LHCN-M2 (cell line): ENCODE measurements at regions not wholly inside any gene's neighbourhood (a gene's known extent, or its start where the extent isn't known, plus 50 kb on each side); places are given as distances from the start of the nearest gene placed in this dataset.
"Not testable (repeated sequence)": the region's sequence is repeated elsewhere in the genome, so short reads cannot be mapped to it uniquely, and the experiment has no call there.

Experiments used
- DNase-seq: peaks from one replicate; pipeline ENCODE4 v3.0.0-alpha.2; 2012; ENCODE audit warnings: low read depth

DNA sequence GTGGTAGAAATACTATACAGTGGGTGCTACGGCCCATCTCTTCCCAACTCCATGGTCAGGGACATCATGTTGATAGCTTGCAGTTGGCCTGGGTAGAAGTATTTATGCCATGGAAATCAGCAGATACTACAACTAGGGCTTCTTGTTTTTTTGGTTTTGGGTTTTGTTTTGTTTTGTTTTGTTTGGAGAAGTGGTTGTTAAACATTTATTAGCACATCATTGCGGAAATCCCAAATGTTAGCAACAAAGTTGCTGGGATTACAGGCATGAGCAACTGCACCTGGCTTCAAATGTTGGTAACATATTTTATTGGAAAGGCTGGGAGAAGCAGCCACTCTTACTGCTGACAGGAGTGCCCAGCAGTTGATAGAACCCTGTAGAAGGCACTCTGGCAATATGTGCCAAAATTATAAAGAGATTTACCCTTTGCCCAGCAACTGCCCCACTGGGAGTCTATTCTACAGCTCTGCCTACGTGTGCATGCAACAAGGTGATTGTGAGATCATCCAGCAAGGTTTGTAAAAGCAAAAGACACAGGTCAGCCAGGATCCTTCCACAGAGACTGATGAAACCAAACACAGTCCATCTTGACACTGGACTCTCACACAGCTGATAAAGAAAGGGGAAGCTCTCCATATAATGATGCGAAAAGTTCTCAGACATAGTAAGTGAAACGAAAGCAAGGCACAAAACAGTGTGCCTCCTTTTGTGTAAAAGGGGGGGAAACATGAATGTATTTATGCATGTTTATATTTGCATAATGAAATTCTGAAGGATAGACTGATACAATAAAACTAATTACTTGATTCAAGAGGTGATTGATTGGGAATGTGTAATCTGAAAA is 314.4 kb downstream of the ANAPC1 start:
- DNase-seq = peak; percentile 24

DNA sequence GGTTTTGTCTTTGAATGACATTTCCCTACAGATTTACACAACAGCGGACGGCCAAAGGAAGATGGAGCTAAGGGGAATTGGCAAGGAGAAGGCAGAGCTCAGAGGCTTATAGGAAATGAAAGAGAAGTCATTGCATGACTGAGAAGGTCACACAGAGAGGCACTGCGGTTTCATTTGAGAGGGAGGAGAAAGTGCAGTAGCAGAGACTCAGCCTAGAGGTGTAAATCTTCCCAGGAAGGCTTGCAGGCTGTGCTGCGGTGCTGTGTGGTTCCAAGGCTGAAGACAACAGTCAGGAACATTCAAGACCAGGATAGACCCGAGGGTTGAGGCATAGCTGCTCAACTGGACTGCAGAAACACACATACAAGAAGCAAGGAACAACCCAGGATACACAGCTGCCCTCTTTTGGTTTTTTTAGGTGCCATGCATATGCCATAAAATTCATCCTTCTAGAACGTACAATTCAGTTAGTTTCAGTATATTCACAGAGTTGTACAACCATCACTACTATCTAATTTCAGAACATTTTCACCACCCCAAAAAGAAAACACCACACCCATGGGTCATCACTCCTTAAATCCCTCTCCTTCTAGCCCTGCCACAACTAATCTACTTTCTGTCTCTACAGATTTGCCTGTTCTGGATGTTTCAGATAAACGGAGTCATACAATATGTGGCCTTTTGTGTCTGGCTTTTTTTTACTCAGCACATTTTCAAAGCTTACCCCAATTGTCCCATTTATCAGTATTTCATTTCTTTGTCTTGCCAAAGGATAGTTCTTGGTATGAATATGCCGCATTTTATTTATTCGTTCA is 313.5 kb downstream of the ANAPC1 start:
- peak; percentile 25 for DNase-seq

DNA sequence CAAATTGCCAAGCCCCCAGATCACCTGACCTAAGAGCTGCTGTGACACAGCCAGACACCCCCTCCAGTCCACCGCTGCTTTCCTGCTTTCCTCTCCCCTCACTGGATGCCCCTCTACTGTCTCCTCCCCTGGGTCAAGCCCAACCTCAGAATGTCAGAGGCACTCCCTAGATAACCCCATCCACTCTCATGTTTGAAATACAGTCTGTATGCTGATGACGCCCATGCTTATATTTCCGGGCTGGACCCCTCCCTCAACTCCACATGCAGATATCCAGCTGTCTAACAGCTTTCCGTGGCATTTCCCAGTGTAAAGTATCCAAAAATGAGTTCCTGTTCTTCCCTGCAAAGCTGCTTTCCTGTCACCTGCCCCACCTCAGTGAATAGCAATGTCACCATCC is 309.2 kb downstream of the ANAPC1 start:
- DNase-seq = not testable (repeated sequence)

GRCh38 chr2:111577154-111577885 is 306.7 kb downstream of the ANAPC1 start:
- not testable (repeated sequence) for DNase-seq

DNA sequence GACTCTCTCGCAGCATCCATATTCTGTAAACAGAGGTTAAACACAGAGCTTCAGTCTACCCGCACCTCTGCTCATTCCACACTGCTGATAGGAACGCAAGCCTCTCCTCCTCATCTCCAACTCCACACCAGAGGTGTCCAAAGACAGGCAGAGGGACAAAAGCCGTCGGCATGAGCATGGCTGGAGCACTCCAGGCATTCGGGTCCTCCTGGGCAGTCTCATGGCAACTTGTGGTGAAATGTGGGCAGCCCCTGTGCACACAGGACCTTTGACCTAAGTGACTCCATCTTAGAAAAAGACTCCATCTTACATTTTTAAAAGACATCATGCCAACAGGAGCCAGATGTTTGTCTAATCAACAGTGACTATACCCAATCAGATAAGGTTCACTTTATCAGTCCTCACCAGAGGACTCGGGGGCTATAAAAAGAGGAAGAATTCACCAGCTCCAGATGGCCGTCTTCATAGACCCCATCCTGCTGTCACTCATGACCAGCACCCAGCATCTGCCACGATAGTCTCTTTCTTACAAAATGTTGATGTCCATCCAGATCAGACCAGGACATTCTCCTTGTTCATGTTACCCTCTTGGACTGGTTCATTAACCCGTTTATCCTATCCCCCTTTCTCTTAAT is 304.4 kb downstream of the ANAPC1 start:
- not testable (repeated sequence) for DNase-seq

GRCh38 chr2:111580616-111581015 is 303.4 kb downstream of the ANAPC1 start:
- DNase-seq = not testable (repeated sequence)

- not testable (repeated sequence) for DNase-seq
Measured at GRCh38 chr2:111582090-111582489, 301.9 kb downstream of the ANAPC1 start.

DNA sequence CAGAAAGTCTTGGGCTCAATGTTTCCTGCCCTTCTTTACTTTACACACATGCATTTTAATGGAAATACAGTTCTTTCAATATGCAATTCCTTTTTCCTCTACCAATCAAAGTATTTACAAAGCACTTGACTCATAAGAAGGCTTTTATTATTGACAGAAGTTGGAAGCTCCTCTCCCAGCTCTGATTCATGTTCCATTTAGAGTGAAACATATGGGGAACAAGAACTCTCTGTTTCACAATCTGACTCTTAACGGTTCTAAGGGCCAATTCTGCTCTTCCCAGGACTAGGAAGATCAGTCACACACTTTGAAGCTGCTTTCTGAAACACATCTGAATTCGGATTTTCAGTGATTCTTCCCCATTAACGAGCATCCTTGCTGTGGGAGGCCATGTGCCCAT is 300.5 kb downstream of the ANAPC1 start:
- not testable (repeated sequence) for DNase-seq

GRCh38 chr2:111584540-111584939 is 299.5 kb downstream of the ANAPC1 start:
- DNase-seq = not testable (repeated sequence)

- DNase-seq = not testable (repeated sequence)
Measured at GRCh38 chr2:111584950-111585349, 299.0 kb downstream of the ANAPC1 start.

DNA sequence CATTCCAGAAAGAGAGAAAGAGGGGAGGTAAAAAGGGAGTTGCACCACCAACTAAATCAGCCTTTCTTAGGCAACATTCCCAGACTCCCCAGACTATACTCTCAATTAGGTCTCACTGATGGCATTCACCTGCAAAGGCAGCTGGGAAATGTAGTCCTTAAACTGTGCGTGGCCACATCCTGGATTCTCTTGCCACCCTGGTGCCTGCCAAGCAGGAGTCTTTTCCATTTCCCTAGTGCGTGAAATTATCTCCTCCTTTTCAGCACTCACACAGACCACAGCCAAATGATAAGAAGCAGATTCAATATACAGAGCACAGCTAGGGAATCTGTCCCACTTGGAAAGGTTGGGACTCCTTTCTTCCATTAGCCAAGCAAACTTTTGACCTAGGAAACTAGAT is 298.0 kb downstream of the ANAPC1 start:
- not testable (repeated sequence) for DNase-seq

- not testable (repeated sequence) for DNase-seq
Measured at GRCh38 chr2:111595072-111595471, 288.9 kb downstream of the ANAPC1 start.

DNA sequence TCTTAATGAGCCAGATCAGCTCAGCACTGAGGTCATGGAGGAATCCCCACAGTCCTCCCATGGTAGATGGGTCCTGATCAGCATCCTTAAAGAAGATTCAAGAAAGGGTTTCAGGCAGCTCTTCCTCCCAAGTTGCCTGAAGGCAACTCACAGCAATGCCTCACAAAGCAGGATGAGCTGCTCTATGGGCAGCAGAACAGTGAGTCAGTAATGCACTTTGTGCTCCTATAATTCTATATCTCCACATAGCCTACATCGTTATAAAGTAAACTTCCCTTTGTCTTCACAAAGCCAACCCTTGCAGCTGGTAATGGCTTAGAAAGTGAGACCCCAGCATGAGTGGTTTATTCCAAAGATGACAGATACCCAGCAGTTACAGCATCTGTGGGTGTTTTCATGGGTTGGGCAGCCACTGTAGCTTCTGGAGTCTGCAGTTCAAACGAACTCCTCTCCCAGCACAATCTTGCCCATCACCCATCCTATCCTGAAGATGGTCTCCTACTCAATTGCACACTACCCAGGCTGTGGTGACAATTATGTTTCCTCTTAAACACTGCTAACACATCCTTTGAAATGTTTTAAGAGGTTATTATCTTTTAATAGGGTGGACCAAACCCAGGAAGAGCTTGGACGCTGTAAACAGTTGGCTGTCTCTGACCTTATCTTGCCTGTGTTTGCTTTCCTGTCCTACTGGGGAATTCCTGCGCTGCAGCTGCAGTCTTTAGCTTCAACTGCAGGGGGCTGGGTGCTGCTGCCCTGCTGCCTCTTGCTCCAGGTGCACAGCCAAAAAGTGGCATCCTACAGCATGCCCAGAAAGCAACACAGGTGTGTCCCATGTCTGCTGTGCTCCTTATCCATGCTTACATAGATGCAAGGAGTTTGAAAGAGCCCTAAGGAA is 286.9 kb downstream of the ANAPC1 start:
- not testable (repeated sequence) for DNase-seq

DNA sequence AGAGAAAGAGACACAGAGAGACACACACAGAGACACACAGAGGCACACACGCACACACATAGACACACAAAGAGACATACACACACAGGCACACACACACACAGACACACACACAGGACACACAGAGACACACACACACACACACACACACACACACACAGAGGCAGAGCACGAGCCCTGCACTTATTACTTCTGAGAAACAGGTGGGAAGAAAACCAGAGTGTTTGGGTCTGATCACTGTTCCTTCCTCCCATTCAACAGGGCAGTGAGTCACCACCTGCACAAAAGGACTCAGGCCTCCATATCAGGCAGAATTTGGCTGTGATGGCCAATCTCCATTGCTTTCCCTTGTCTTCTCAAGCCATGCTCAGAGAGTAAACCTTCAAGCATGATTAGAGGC is 285.0 kb downstream of the ANAPC1 start:
- DNase-seq = not testable (repeated sequence)

- not testable (repeated sequence) for DNase-seq
Measured at GRCh38 chr2:111602259-111602658, 281.7 kb downstream of the ANAPC1 start.

DNA sequence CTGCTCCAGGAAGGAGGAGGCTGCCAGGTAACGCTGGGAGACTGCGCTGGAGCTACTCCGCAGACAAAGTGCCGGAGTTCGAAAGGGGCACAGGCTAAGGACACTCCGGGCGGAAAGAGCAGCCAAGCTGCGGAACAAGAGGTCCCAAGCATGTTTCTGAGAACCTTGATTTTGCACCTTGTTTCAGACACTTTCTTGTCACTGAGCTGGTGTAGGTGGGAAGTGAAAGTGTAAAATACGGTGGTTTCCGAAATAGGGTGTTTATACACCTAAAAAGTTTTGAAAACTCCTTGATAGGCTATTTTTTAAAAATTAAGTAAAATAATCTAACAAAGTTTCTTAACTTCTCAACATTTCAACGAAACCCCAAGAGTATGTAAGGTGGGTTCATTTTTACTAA is 278.2 kb downstream of the ANAPC1 start:
- not testable (repeated sequence) for DNase-seq

DNA sequence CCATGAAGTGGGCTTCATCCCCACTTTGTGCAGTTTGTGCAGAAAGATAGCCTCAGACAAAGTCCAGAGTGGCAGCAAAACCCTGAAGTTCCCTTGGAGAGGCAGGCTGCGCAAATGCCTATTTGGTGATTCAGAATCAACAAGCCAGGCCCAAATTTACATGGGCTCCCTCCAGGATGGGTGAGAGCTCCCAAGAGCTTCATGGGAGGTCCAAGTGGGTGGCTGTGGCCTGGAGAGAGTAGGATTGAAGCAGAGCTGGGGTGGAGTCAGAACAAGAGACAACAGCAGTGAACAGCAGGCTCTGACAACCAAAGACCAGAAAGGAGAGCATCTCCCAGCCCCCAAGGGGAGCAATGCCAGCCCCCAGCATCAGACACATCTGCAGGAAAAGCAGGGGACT is 277.4 kb downstream of the ANAPC1 start:
- DNase-seq = not testable (repeated sequence)

DNA sequence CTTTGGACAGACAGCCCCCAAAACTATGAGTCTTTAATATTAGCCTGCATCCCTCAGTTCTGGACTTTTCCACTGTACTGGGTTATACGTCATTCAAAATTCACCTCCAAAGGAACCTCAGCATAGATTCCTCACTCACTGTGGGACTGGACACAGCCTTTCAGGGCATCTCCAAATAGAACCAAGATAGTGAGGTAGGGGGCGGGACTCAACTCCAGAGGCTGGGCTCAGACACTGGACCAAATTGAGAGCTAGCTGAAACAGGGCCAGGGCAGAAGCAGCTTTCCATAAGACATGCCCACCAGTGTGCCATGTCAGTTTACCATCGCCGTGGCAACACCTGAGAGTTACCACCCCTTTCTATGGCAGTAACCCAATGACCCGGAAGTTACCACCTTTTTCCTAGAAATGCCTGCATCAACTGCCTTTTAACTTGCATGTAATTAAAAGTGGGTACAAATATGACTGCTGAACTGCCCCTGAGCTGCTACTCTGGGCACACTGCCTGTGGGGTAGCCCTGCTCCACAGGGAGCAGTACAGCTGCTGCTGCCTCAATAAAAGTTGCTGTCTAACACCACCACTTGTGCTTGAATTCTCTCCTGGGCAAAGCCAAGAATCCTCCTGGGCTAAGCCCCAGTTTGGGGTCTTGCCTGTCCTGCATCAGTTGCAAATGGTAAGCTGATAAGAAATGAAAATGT is 274.7 kb downstream of the ANAPC1 start:
- not testable (repeated sequence) for DNase-seq

DNA sequence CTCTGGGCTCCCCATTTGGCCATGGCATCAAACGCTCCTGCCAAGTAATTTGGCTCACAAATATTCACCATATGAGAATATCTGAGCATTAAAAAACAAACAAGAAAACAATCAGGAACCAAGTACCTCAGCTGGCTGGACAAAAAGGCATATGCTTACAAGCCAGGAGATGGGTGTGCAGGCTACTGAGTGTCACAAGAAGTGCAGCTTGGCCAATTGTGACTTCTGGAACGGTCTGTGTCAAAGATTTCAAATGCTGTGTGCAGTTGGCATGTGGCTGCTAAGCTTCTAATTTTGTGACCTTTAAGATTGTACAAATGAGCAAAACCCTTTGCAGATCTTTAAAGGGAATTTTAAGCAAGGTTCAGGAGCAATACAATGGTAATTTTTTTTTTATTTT is 274.0 kb downstream of the ANAPC1 start:
- DNase-seq = not testable (repeated sequence)
